ENCODE measurements at regions not wholly inside any gene's neighbourhood (a gene's known extent, or its start where the extent isn't known, plus 50 kb on each side); places are given as distances from the start of the nearest gene placed in this dataset.

- no peak for TF ChIP-seq HDGF (IDR thresholded peaks at IDR 0.05; ENCODE audit: borderline replicate concordance)
- TF ChIP-seq FOXK2 (IDR thresholded peaks at IDR 0.05): no peak
- no peak for TF ChIP-seq SP1 (IDR thresholded peaks at IDR 0.05)
- TF ChIP-seq BHLHE40 (IDR thresholded peaks at IDR 0.05; ENCODE audit: borderline replicate concordance): no peak
- no peak for TF ChIP-seq FOXM1 (IDR thresholded peaks at IDR 0.05; ENCODE audit: borderline replicate concordance)
- TF ChIP-seq ARNT (IDR thresholded peaks at IDR 0.05): no peak
- TF ChIP-seq ZNF384 (IDR thresholded peaks at IDR 0.05): no peak
- no peak for TF ChIP-seq TARDBP (IDR thresholded peaks at IDR 0.05)
- no peak for TF ChIP-seq SUZ12 (IDR thresholded peaks at IDR 0.05)
Observed at GRCh38 chr1:244941121-244941520, 76.8 kb upstream of the HNRNPU start.

All from HEK293T (cell line).